Sciatic nerve (tissue), 2 donors: ENCODE measurements at regions not wholly inside any gene's neighbourhood (a gene's known extent, or its start where the extent isn't known, plus 50 kb on each side); places are given as distances from the start of the nearest gene placed in this dataset.

Experiments
- ATAC-seq: fragments of 200-7000 bp; cut with Tn5 transposase; one replicate; pipeline ENCODE4 v1.9.1; 2020; ENCODE audit warnings: mild to moderate bottlenecking, moderate library complexity
- DNase-seq: peaks from one replicate; pipeline ENCODE4 v3.0.0-alpha.2; 2020; ENCODE audit warnings: low spot score
- intact Hi-C: fragments of 100-400 bp; cut with DNase I; formaldehyde crosslinking; loops from one replicate; pipeline ENCODE4 v1.14.2; 2022
- donor health status: DM: no; HTN: no; CAD: no.
- donor health status: DM: no; HTN: no; CAD: no.

DNA sequence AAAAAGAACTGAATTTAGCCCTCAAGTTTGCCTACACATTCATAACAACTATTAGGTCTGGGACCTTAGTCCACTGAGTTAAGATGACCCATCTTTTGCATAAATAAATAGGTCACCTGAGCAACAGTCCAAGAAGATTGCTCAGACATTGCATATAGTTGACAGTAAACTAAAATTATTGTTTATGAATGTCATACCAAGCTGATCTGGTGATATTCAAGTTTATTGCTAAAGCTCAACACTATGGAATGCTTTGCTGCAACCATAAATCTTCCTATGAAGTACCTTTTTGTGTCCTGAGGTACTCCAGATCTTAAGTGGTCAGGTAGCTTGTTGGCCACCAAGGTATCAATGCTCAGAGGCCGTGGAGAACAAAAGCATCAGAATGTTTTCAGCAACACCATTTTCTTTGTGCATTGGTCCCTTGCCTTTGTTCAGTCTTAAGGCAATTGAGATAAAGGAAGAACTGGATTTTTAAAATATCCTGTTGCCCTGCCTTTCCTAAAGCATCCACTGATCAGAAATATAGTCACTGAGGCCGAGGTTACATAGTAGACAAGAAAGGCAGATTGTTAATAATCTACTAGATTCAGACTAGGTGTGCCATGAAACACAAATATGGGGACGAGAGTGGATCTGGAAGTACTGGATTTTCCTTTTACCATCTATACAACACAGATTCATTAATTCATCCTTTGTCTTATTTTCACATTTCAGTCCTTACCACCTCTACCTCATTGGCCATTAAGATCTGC is 321.3 kb downstream of the PTEN start:
- intact Hi-C loops: loop anchor here (5.0 kb wide), 1 partner anchor 652 kb away; no protein-coding TSS in a partner anchor
- ATAC-seq (no peak), DNase-seq (no peak)

DNA sequence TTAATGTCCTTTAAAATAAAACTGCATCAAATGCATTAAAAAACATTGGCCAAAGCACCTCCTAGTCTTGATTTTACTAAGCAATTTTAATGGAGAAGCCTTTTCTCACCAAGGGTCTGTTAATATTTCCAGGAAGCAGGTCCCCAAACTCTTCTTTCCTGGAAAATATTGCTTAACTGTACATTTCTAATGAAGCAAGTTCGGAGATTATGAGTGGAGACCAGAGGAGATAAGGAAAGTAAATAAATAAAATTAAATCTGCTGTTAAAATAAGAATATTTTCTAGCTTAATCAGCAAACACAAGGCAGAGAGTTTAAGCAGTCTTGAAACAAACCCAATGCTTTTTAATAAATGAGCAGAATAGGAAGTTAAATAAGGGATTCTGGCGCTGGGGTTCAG is 322.4 kb downstream of the PTEN start:
- no peak for DNase-seq
- ATAC-seq: no peak
- intact Hi-C loops: loop anchor here (5.0 kb wide), 1 partner anchor 654 kb away; no protein-coding TSS in a partner anchor

DNA sequence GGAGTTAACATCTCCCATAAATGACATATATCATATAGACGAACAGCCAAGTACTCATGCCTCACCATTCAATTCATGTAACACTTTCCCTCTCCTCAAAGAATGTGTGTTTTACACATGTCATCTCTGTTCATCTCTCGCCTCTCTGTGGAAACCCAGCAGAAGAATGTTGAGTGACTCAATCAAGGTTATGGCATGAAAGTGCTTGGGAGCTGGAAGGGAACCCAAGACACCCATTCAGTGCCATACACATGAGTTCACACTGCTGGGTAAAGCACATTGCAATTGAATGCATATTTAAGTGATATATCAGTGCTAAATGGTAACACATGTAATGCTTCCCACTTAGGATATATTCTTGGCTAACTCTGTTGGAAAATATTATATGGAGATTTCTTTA is 322.9 kb downstream of the PTEN start:
- no peak for ATAC-seq
- intact Hi-C loops: loop anchor here (5.0 kb wide), 1 partner anchor 654 kb away; no protein-coding TSS in a partner anchor
- DNase-seq: no peak

DNA sequence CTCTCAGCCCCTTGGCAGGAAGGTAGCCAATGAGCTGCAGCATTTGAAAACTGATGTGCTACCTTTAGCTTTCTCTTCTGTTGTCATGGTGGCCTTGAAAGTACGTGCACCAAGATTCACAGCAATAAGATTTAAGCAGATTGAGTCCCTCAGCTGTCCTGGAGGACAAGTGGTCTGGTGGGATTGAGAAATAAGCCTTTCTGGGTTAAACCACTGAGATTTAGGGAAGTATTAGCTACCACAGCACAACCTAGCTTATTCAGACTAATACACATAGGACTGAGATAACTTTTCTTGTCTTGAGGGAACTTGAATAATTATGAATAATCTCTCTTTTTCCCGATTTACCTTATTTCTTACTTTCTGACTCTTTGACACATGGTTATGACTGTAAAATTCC is 324.0 kb downstream of the PTEN start:
- no peak for ATAC-seq
- intact Hi-C loops: loop anchor here (5.0 kb wide), 1 partner anchor 655 kb away; no protein-coding TSS in a partner anchor
- no peak for DNase-seq

DNA sequence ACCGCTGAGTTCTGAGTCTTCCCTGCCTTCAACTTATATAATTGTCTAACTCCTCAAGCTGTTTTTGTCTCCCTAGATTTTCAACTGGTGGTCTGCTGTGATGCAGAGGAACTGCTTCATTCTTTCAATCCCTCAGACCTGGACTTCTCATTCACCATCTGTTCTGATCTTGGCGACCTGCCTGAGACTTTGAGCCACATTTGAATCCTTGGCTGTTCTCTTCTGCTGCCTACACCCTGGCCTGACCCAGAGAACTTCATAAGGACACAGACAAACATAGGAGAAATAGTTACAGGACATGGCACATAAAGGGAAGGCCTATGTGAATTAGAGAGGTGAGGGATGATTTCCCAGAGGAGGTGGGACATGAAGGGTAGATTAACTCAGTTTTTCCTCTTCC is 326.7 kb downstream of the PTEN start:
- intact Hi-C loops: no loop called here
- DNase-seq (no peak), ATAC-seq (no peak)

DNA sequence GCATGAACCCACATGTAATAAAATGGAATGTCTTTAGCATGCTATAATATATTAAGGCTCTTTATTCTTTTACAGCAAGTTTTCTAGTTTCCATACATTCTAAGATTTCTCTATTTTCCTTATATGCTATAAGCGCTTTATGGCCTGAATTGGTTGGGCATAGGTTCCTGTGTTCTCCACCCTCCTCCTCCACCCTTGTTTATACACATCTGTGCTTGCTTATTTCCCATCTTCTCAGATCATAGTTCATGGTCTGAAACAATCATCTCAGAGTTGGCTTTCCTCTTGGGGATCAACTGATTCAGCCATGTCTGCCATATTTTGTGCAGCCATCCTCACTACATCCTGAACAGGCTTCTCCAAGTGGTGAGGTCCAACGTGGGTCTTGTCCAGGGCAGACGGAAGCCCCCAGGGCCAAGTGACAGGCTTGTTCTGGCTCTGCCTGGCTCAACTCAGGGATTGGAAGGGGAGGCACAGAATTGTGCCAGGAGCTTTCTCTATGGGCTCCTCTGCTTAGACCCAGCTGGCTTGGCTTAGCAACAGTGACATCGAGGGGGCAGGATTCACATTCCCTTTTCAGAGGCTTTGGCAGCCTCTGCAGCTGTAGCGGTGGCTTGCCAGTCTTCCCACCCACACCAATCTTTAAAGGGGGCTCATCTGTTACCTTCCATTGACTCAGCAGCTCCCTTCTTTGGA is 327.3 kb downstream of the PTEN start:
- intact Hi-C loops: no loop called here
- ATAC-seq (no peak), DNase-seq (no peak)

DNA sequence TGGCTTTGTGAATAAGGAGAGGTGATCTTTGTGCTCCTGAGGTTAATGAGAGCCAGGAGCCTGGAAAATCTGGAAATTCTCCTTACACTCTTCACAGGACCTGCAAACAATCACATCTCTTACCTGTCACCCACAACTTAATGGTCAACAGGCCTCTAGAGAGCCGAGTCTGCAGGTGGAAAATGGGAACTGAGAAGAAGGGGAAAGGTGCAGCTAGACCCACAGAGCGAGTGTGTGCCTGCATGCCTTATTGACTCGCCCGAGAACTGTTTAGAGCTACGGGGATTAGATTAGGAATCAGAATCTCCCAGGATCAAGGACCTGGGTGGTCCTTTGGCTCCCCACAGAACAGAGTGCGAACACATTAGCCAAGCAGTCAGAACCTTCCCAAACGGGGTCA is 329.6 kb downstream of the PTEN start:
- DNase-seq (no peak), ATAC-seq (no peak)
- intact Hi-C loops: no loop called here

DNA sequence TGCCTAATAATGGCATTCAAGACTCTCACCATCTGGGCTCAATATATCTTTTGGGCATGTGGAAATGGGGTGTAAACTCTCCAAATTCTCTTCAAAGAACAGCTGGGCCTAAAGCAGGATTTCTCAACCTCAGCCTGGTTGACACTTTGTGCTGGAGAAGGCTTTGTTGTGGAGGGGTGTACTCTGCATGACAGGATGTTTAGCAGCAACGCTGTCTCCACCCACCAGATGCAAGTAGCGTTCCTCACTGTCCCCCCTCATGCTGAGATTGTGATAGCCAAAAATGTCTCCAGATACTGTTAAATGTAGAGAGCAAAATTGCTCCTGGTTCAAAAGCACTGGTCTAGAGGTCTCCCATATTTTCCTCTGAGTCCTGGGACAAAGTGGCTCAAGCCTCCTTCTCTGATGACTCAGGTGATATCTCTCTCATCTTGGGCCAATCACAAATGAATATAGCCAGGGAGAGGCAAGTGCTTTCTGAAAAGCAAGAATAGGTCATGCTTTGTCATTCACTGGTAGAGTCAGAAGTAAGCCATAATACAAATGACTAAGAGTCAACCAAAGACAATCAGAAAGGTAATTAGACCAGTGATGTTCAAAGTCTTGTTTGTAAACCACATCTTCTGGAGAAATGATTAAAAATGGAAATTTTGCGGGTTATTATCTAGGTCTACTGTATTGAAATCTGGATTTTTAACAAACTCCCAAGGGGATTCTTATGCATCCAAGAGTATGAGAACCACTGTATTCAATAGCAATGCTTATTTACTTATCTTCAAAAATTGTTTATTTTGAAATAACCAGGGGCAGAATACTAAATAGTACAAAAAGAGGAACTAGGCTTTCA is 330.8 kb downstream of the PTEN start:
- no peak for ATAC-seq
- DNase-seq: no peak

DNA sequence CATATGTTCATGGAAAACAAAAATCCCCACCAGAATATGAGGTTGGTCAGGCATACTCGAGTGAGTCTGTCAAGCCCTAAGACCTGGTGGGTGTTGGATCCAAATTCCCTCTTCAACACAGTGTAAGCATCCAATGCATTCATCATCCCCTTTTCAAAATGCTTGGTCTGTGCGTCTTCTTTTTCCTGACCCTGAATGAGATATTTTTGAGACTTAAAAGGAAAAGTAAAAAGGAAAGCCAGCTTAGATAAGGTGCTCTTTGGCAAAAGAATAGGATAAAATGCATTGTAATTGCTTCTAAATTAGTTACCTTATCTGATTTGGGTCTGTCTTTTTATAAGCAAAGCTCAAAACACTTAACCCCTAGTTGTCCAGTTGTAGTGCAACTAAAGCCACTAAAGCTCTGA is 331.5 kb downstream of the PTEN start:
- ATAC-seq (no peak), DNase-seq (no peak)
- intact Hi-C loops: no loop called here

More for the DNA sequence above, 330.8 kb downstream of the PTEN start:
- intact Hi-C loops: no loop called here

DNA sequence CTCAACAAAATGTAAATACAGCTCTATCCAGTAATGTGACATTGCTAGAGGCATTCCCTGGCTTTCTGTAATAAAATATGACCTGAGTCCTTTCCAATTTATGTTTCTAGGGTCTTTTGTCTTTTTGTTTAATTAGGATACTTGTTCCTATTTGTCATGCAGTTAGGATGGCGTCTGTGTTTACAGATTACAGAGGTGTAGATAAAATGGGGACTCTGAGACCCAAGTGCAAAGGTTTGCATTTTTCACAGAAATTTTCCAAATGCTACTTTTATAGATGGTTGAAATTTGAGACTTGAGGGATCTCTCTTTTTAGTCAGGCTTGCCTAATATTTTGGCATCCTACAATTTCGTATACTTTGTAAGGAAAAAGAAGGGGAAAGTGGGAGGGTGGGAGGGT is 332.4 kb downstream of the PTEN start:
- ATAC-seq (no peak), DNase-seq (no peak)
- intact Hi-C loops: no loop called here

DNA sequence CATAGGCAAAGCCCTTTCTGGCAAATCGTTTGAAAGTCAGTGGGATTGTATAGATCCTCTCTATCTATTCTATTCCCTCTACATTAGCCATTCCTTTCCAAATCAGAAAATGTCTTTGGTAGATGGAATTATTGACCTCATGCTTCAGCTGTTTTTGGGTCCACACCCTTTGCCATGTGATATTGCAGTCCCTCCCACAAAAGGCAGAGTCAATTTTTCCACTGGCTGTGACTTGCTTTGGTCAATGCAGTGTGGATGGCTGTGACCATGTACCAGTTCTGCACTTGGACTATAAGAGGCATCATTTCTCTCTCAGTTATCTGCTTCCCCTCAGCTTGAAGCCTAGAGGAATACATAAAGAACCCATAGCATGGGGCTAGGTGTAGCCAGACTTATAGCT is 332.9 kb downstream of the PTEN start:
- ATAC-seq (peak; percentile 75), DNase-seq (no peak)
- intact Hi-C loops: no loop called here

DNA sequence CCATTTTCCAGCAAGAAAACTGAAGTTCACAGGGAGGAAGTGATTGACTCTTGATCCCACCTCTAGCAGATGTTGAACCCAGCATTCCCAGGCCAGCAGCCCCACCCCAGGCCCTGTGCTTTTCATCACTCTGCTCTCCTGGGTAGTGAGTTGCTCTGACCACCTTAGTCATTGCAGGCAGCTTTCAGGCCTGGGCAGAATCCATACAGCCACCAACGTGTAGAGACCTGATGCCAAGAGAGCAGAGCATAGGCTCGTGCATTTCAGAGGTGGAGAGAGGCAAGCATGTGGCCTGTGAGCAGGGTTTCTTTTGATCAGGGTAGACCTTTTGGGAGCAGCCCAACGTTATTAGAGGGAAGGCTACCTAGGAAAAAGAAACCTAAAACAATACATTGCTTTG is 334.6 kb downstream of the PTEN start:
- DNase-seq: no peak
- no peak for ATAC-seq
- intact Hi-C loops: no loop called here

DNA sequence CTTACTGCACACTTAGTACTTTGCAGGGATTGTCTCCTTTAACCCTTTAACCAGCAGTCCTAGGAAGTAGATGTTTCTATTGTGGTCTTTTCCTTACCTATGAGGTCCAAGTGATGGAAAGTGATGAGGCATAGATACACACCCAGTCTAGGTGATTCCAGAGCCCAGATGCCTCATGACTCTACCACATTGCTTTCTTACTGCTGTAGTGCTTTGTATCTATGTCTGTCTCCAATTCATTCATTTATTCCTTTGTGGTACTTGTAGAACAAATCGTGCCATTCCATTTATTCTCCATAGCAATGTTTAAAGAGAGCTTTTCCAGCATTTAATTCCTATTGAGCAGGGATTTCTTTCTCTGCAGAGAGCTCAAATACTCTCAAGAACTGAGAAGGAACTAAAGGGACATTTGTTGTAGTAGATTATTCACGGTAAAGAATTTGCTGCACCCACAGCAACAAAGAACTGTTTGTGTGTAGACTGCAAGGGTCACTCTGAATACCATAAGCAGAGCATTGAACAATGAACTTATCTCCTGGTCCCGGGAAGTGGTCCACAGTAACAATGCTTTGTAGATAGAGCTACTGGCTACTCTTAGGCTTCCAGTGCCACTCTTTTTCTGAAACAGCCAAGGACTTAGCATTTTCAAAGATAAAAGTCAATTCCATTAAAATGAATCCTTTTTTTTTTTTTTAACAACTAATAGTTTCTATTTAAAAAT is 337.0 kb downstream of the PTEN start:
- ATAC-seq: peak; percentile 42
- no peak for DNase-seq
- intact Hi-C loops: no loop called here

DNA sequence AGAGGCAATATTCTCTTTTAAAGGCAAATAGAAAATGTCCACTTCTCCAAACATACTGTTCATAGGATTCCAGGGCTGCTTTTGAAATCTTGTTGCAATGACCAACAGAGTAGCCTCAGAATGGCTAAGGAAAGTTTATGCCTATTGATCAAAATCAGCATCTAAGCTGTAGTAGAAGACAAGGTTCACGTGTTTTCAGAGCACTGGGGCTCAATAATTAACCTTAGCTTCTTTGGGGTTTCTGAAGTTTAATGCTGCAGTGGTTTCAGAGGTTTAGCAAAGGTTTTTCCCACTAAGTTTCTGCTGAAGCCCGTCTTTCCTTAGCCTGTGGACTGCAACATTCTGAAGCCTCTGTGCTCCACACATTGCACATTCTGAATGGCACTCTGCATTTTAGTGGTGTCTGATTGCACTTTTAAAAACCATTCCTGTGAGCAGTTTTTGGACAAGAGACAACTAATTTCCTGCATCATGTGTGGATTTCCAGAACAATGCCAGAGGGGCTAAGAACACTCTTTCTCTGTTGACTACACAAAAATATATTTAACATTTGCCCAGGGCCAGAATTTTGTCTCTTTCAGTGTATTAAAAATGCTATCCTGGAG is 342.5 kb downstream of the PTEN start:
- DNase-seq (no peak), ATAC-seq (no peak)
- intact Hi-C loops: no loop called here

DNA sequence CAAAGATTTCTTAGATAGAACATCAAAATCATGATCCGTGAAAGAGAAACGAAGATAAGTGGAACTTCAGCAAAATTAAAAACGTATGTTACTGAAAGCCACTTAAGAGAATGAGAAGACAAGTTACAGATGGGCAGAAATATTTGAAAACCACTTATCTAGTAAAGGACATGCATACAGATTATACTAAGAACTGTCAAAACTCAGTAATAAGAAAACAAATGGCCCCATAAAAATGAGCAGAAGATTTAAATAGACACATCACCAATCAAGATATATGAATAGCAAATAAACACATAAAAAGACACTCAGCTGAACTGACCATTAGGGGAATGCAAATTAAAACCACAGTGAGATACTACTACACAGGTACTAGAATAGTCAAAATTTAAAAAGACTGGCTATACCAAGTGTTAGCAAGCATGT is 343.7 kb downstream of the PTEN start:
- DNase-seq (no peak), ATAC-seq (no peak)
- intact Hi-C loops: no loop called here

DNA sequence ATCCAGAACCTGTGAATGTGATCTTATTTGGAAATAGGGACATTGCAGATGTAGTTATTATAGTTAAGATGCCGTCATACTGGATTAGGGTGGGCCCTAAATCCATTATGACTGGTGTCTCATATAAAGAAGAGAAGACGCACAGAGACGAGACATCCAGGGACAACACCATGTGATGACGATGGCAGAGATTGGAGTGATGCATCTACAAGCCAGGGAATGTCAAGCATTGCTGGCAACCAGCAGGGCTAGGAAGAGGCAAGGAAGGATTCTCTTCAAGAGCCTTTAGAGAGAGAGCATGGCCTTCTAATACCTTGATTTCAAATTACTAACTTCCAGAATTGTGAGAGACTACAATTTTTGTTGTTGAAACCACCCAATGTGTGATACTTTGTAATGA is 345.8 kb downstream of the PTEN start:
- ATAC-seq (no peak), DNase-seq (no peak)
- intact Hi-C loops: no loop called here

DNA sequence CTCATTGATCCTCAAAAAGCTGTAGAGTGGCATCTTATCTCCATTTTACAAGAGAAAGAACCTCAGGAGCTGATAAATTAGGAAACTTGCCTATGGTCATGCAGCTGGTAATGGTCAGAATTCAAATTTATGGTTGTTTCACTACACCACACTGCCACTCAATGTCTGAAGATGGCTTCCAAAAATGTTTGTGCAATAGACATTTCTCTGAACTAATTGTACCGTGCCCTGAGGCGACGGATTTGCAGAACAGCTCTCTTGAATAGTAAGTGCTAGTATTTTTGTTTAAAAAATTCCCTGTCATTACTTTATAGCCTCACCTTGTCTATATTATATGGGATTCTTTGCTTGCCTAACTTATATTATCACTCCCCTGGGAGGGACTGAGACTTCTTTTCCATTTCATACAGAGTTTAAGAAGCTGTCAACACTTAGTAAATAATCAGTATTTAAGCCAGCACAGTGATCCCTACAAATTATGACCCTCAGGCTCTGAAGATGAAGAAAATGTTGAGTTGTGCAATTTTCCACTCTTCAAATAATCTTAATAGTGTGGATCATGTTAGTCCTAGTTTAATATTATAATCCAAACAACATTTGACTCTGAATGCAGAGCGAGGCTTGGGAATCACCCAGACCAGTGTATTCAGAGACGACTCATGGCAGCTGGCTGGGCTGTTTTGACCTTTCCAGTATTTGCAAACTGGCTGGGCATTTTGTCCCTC is 346.6 kb downstream of the PTEN start:
- ATAC-seq: peak; percentile 76

DNA sequence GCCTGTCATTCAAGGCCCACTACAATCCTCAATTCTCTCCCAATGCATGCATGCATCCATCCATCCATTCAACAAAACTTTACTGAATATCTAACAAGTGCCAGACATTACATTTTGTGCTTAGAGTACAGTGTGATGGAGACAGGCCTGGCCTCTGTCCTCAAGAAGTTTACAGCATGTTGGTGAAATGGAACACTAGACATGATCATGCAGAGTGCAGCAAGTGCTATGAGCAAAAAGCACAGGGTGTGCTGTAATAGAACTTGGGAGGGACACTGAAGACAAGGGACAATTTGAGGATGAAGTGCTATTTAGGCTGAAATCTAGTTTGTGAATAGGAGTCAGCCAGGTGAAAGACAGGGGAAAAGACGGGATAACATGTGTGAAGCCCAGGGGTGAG is 347.8 kb downstream of the PTEN start:
- intact Hi-C loops: no loop called here
- DNase-seq (no peak), ATAC-seq (peak; percentile 21)

More for the DNA sequence above, 346.6 kb downstream of the PTEN start:
- DNase-seq: no peak
- intact Hi-C loops: no loop called here
